ENCODE measurements at regions not wholly inside any gene's neighbourhood (a gene's known extent, or its start where the extent isn't known, plus 50 kb on each side); places are given as distances from the start of the nearest gene placed in this dataset.

GRCh38 chr4:148828291-148828690, 386.1 kb upstream of the NR3C2 start:
- TF ChIP-seq POLR2A (IDR thresholded peaks at IDR 0.05; ENCODE audit: low read depth, low read length) = no peak
- no peak for TF ChIP-seq TAF1 (IDR thresholded peaks at IDR 0.05; ENCODE audit: borderline replicate concordance, low read depth, low read length)
